ENCODE measurements at regions not wholly inside any gene's neighbourhood (a gene's known extent, or its start where the extent isn't known, plus 50 kb on each side); places are given as distances from the start of the nearest gene placed in this dataset.

GRCh38 chr16:85200471-85201278 lies 88.4 kb upstream of the CIBAR2 start:
- TF ChIP-seq POLR2A (IDR thresholded peaks at IDR 0.05) (no peak), CTCF (IDR thresholded peaks at IDR 0.05) (no peak)

All from vagina (tissue), 2 donors.